ENCODE measurements at regions not wholly inside any gene's neighbourhood (a gene's known extent, or its start where the extent isn't known, plus 50 kb on each side); places are given as distances from the start of the nearest gene placed in this dataset.

DNA sequence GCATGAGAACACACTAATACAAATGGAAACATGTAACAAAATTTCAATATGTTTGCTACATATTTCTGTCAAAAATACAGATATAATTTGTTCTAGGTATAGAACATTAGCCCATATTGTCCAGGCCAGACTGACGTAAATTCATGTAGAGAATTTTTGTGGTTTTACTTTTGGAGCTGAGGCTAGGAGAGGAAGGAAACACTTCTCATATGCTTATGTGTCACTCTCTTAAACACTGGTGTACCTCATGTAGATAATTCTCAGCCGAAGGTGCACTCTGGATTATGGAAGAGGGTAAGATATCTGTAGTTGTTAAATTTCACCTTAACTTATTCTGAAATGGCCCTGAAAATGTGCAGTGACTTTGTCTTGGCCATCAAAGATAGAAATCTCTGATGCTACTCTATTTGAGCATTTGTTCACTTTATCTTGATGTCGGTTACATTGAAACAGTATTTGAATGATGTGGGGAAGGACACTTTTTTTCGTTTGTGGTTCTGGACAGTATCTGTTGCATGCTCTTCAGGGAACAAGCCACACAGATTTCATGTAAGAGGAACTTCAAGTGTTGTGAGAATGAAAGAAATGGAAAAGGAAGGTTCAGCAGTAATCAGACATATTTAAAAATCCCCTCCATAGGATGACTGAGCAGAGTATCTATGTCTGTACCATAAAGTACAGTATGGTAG, 202.7 kb downstream of the SPATA31D1 start:
- H3K9ac ChIP-seq (ENCODE audit: low read depth, low read length), result no peak overlapping the region
- H3K27me3 ChIP-seq (ENCODE audit: insufficient read depth, low read length), result no peaks in the 10 kb centered on the region
- peaks cover 4% of the 10 kb centered on the region; the same call in 1 of the 2 replicates for H3K9me3 ChIP-seq (ENCODE audit: insufficient read depth, low read depth, low read length)
- H3K4me3 ChIP-seq (ENCODE audit: low read length), result no peak overlapping the region
- no peaks in the 10 kb centered on the region for H3K36me3 ChIP-seq (ENCODE audit: insufficient read depth, low read length)
- H3K4me1 ChIP-seq (ENCODE audit: insufficient read depth, low read length), result no peaks in the 10 kb centered on the region
- 96% methylated on average over 4 of the region's 4 CpGs for WGBS
- H3K27ac ChIP-seq (ENCODE audit: low read depth, low read length), result no peak overlapping the region

DNA sequence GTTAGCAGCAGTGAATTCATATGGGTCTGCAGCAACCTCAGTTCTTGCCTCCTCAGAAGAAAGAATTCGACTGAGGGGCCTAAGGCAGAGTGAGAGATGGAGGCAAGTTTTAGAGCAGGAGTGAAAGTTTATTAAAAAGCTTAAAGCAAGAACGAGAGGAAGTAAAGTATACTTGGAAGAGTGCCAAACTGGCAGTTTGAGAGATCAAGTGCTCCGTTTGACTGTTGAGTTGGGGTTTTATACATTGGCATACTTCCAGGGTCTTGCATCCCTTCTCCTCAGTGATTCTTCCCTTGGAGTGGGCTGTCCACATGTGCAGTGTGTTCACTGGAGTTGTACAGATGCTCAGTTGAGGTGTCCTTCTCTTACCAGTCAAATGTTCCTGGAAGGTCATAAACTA, 203.6 kb downstream of the SPATA31D1 start:
- peaks cover 4% of the 10 kb centered on the region; the same call in 1 of the 2 replicates for H3K9me3 ChIP-seq (ENCODE audit: insufficient read depth, low read depth, low read length)
- H3K27ac ChIP-seq (ENCODE audit: low read depth, low read length), result no peak overlapping the region
- peaks cover 9% of the 10 kb centered on the region for H3K4me1 ChIP-seq (ENCODE audit: insufficient read depth, low read length)
- no peaks in the 10 kb centered on the region for H3K36me3 ChIP-seq (ENCODE audit: insufficient read depth, low read length)
- no peak overlapping the region for H3K9ac ChIP-seq (ENCODE audit: low read depth, low read length)
- H3K4me3 ChIP-seq (ENCODE audit: low read length), result no peak overlapping the region
- 89% methylated on average over 3 of the region's 3 CpGs for WGBS
- no peaks in the 10 kb centered on the region for H3K27me3 ChIP-seq (ENCODE audit: insufficient read depth, low read length)

DNA sequence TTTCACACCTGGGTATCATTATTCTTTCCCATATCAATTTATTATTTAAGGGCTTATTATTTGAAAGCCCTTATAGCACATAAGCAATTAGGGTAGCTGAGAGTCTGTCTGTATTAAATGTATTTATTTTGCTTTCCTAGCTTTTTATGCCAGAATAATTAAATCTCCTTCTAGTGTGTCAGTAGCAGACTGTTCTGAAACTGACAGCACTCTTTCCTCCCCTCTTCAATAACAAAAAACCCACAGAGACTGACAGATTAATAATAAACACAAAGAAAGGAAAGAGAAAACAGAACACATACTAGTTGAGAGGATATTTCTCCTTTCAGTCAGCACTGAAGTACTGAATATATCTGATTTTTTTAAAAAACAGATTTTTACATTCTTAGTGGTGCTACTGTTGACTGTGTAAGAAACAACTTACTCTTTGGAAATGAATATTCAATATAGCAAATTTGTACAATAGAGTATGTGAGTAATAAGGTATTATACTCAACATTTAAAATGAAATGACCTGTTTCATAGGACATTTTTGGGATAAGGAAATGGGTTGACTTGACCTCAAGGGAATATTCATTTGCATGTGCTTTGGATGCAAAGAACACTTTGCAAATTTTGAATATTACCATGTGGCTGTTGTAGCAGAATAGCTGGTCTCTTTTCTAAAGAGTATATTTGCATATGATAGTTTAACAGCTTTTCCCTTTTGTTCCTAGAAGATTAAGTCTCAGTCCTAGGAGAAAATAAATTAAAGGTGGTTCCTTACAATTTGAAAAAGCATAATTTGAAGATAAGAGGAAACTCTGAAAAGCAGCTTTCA, 208.3 kb downstream of the SPATA31D1 start:
- Histone ChIP-seq H3K4me3 (ENCODE audit: low read length) (no peak overlapping the region), H3K27me3 (ENCODE audit: insufficient read depth, low read length) (no peaks in the 10 kb centered on the region), H3K9me3 (ENCODE audit: insufficient read depth, low read depth, low read length) (peaks cover 4% of the 10 kb centered on the region; the same call in 1 of the 2 replicates), H3K4me1 (ENCODE audit: insufficient read depth, low read length) (peaks cover 13% of the 10 kb centered on the region), H3K36me3 (ENCODE audit: insufficient read depth, low read length) (no peaks in the 10 kb centered on the region), H3K9ac (ENCODE audit: low read depth, low read length) (no peak overlapping the region), H3K27ac (ENCODE audit: low read depth, low read length) (no peak overlapping the region)

DNA sequence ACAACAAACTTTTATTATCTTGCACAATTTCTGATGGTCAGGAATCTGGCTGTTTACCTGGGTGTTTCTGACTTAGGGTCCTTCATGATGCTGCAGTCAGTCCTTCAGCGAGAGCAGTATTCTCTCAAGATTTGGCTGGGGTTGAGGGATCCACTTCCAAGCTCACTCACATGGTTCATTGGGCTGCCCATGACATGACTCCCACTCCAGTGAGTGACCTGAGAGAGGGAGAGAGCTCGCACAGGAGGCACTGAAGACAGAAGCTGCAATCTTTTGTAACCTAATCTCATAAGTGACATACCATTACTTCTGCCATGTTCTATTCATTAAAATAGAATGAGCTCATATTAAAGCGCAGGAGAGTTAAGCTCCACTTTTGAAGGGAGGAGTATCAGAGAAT, 212.6 kb downstream of the SPATA31D1 start:
- Histone ChIP-seq H3K4me1 (ENCODE audit: insufficient read depth, low read length) (peaks cover 13% of the 10 kb centered on the region), H3K27ac (ENCODE audit: low read depth, low read length) (no peak overlapping the region), H3K27me3 (ENCODE audit: insufficient read depth, low read length) (no peaks in the 10 kb centered on the region), H3K9ac (ENCODE audit: low read depth, low read length) (no peak overlapping the region), H3K9me3 (ENCODE audit: insufficient read depth, low read depth, low read length) (no peaks in the 10 kb centered on the region), H3K4me3 (ENCODE audit: low read length) (no peak overlapping the region), H3K36me3 (ENCODE audit: insufficient read depth, low read length) (no peaks in the 10 kb centered on the region)
- WGBS, result 91% methylated on average over 2 of the region's 3 CpGs

DNA sequence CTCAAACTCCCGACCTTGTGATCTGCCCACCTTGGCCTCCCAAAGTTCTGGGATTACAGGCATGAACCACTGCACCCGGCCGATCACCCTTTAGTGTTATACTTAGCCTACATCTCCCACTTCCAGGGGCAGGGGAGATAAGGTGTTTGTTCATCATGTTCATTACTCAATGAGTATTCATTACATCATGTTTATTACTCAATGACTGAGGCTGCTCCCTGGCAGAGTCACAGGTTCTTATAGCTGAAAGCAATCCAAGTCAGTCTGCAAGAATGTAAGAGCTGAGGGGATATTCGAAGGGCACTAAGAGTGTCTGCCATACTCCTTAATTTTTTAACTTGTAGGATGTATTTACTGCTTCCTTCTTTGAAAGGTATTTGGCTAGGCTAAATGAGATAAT, 214.2 kb downstream of the SPATA31D1 start:
- Histone ChIP-seq H3K27ac (ENCODE audit: low read depth, low read length) (no peak overlapping the region), H3K36me3 (ENCODE audit: insufficient read depth, low read length) (no peaks in the 10 kb centered on the region), H3K4me1 (ENCODE audit: insufficient read depth, low read length) (no peaks in the 10 kb centered on the region), H3K9ac (ENCODE audit: low read depth, low read length) (no peak overlapping the region), H3K27me3 (ENCODE audit: insufficient read depth, low read length) (no peaks in the 10 kb centered on the region), H3K4me3 (ENCODE audit: low read length) (no peak overlapping the region), H3K9me3 (ENCODE audit: insufficient read depth, low read depth, low read length) (no peaks in the 10 kb centered on the region)
- 95% methylated on average over 3 of the region's 4 CpGs for WGBS

DNA sequence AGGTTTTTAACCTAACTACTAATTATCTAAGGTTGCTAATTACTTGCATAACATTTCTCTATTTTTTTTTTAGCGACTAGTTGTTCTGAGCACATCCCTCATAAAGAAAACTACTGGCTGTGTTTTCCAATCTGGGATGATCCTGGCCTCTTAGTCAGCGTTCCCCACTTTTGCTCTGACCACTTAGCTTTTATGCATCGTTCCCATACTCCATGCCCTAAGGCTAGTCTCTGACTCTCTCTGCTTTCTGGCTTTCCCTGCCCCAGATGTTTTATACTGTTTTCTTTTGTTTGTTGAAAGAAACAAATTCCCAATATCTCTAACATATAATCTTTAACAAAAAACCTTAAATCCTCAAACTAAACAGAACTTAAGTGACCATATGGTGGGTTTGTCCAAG, 217.9 kb downstream of the SPATA31D1 start:
- H3K36me3 ChIP-seq (ENCODE audit: insufficient read depth, low read length), result no peaks in the 10 kb centered on the region
- H3K9ac ChIP-seq (ENCODE audit: low read depth, low read length), result no peak overlapping the region
- no peaks in the 10 kb centered on the region for H3K9me3 ChIP-seq (ENCODE audit: insufficient read depth, low read depth, low read length)
- no peak overlapping the region for H3K27ac ChIP-seq (ENCODE audit: low read depth, low read length)
- H3K4me3 ChIP-seq (ENCODE audit: low read length), result no peak overlapping the region
- 78% methylated on average over 3 of the region's 3 CpGs for WGBS
- H3K4me1 ChIP-seq (ENCODE audit: insufficient read depth, low read length), result no peaks in the 10 kb centered on the region
- H3K27me3 ChIP-seq (ENCODE audit: insufficient read depth, low read length), result no peaks in the 10 kb centered on the region

DNA sequence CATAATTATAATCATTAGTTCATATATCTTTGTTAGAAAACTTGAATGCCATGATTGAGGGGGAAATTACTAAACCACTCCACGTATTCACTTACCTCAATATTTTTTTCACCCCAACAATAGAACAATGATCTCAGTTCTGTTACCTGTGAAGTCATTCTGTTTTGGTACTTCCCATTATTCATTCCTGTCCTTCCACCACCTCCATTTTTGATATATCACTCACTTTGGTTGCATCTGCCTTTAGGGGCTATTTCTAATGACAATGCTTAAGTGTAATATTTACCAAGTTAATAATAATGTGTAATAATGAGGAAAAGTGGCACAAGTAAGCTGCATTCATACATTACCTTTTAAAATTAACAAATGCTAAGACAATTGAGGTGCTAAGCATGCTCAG, 218.4 kb downstream of the SPATA31D1 start:
- H3K4me1 ChIP-seq (ENCODE audit: insufficient read depth, low read length), result no peaks in the 10 kb centered on the region
- no peaks in the 10 kb centered on the region for H3K27me3 ChIP-seq (ENCODE audit: insufficient read depth, low read length)
- H3K4me3 ChIP-seq (ENCODE audit: low read length), result no peak overlapping the region
- no peaks in the 10 kb centered on the region for H3K9me3 ChIP-seq (ENCODE audit: insufficient read depth, low read depth, low read length)
- no peak overlapping the region for H3K9ac ChIP-seq (ENCODE audit: low read depth, low read length)
- 75% methylated on average over 1 of the region's 1 CpG for WGBS
- no peaks in the 10 kb centered on the region for H3K36me3 ChIP-seq (ENCODE audit: insufficient read depth, low read length)
- no peak overlapping the region for H3K27ac ChIP-seq (ENCODE audit: low read depth, low read length)

DNA sequence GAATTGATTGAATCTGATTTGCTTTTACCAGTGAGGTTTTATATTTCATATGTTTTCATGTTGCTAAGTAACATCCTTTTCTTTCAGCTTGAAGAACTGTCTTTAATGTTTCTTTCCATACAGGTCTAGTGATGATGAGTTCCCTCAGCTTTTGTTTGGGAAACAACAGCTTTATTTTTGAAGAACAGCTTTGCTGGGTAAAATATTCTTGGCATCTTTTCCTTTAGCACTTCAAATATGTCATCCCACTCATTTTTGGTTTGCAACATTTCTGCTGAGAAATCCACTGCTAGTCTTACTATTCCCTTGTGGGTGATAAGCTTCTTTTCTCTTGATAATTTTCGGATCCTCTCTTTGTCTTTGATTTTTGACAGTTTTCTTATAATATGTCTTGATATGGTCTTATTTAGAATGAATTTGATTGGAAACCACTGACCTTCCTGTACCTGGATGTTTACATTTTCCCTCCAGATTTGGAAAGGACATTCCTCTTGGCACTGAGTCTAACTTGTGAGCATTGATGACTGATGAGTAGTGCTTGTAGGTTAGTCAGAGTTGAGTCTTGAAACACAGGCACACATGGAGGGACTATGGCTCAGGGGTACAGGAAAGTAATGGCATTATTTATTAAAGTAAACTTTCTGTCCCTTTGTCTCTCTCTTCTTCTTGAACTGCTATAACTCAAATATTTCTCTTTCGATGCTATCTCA, 220.3 kb downstream of the SPATA31D1 start:
- Histone ChIP-seq H3K9ac (ENCODE audit: low read depth, low read length) (no peak overlapping the region), H3K27ac (ENCODE audit: low read depth, low read length) (no peak overlapping the region), H3K4me1 (ENCODE audit: insufficient read depth, low read length) (no peaks in the 10 kb centered on the region), H3K27me3 (ENCODE audit: insufficient read depth, low read length) (no peaks in the 10 kb centered on the region), H3K4me3 (ENCODE audit: low read length) (no peak overlapping the region), H3K36me3 (ENCODE audit: insufficient read depth, low read length) (no peaks in the 10 kb centered on the region), H3K9me3 (ENCODE audit: insufficient read depth, low read depth, low read length) (no peaks in the 10 kb centered on the region)
- 87% methylated on average over 1 of the region's 2 CpGs for WGBS

DNA sequence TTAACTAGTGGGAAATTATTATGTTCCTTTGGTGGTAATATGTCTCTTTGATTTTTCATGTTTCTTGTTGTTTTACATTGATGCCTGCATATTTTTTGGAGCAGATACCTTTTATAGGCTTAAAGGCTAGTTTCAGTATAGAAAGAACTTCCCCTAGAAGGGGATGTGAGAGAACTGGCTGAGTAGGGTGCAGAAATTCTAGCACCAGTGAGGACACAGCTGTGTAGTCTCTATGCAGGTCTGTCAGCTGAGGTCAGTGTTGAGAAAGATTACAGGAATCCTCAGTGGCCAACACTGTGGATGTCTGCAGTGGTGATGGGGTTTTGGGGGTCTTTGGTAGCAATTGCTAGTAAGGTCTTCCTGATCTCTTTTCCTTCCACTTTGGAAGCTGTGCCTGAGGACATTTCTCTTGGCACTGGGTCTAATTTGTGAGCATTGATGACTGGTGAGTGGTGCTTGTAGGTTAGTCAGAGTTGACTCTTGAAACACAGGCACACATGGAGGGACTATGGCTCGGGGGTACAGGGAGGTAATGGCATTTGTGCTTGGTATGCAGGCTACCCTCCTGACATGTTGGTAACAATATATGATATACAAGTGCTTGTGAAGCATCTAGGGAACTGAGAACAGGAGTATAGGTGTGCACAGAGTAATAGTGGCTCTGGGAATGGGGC, 221.4 kb downstream of the SPATA31D1 start:
- no peaks in the 10 kb centered on the region for H3K4me1 ChIP-seq (ENCODE audit: insufficient read depth, low read length)
- WGBS, result 94% methylated on average over 1 of the region's 1 CpG

DNA sequence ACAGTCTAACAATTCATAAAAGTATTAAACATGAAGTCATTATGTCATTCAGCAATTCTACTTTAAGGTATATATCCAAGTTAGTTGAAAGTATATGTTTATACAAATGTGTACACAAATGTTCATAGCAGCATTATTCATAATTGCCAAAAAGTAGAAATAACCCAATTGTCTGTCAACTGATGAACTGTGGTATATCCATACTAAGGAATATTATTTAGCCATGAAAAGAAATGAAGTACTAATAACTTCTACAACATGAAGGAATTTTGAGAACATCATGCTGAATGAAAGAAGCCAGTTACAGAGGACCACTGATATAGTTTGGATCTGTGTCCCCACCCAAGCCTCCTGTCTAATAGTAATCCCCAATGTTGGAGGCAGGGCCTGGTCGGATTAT, 224.3 kb downstream of the SPATA31D1 start:
- Histone ChIP-seq H3K36me3 (ENCODE audit: insufficient read depth, low read length) (no peaks in the 10 kb centered on the region), H3K27me3 (ENCODE audit: insufficient read depth, low read length) (no peaks in the 10 kb centered on the region), H3K27ac (ENCODE audit: low read depth, low read length) (no peak overlapping the region), H3K4me3 (ENCODE audit: low read length) (no peak overlapping the region), H3K9me3 (ENCODE audit: insufficient read depth, low read depth, low read length) (no peaks in the 10 kb centered on the region), H3K4me1 (ENCODE audit: insufficient read depth, low read length) (no peaks in the 10 kb centered on the region), H3K9ac (ENCODE audit: low read depth, low read length) (no peak overlapping the region)
- WGBS, result 83% methylated on average over 1 of the region's 1 CpG

More for the DNA sequence above, 221.4 kb downstream of the SPATA31D1 start:
- Histone ChIP-seq H3K27ac (ENCODE audit: low read depth, low read length) (no peak overlapping the region), H3K9ac (ENCODE audit: low read depth, low read length) (no peak overlapping the region), H3K9me3 (ENCODE audit: insufficient read depth, low read depth, low read length) (no peaks in the 10 kb centered on the region), H3K4me3 (ENCODE audit: low read length) (no peak overlapping the region), H3K36me3 (ENCODE audit: insufficient read depth, low read length) (no peaks in the 10 kb centered on the region), H3K27me3 (ENCODE audit: insufficient read depth, low read length) (no peaks in the 10 kb centered on the region)

DNA sequence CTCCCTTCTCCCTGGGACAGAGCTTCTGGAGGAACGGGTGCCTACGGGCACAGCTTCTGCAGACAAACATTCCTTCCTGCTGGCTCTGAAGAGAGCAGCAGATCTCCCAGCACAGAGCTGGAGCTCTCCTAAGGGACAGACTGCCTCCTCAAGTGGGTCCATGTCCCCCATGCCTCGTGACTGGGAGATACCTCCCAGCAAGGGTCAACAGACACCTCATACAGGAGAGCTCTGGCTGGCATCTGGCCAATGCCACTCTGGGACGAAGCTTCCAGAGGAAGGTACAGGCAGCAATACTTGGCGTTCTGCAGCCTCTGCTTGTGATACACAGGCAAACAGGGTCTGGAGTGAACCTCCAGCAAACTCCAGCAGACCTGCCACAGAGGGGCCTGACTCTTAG, 227.9 kb downstream of the SPATA31D1 start:
- Histone ChIP-seq H3K9ac (ENCODE audit: low read depth, low read length) (no peak overlapping the region), H3K4me3 (ENCODE audit: low read length) (no peak overlapping the region), H3K36me3 (ENCODE audit: insufficient read depth, low read length) (no peaks in the 10 kb centered on the region), H3K9me3 (ENCODE audit: insufficient read depth, low read depth, low read length) (no peaks in the 10 kb centered on the region), H3K4me1 (ENCODE audit: insufficient read depth, low read length) (no peaks in the 10 kb centered on the region), H3K27ac (ENCODE audit: low read depth, low read length) (no peak overlapping the region), H3K27me3 (ENCODE audit: insufficient read depth, low read length) (no peaks in the 10 kb centered on the region)
- WGBS, result 95% methylated on average over 5 of the region's 5 CpGs

Measured in HUES64 (cell line).